ENCODE measurements at regions not wholly inside any gene's neighbourhood (a gene's known extent, or its start where the extent isn't known, plus 50 kb on each side); places are given as distances from the start of the nearest gene placed in this dataset.

- DNase-seq (ENCODE audit: low read depth): no peak
- no peak for TF ChIP-seq CTCF (IDR thresholded peaks at IDR 0.05; ENCODE audit: control insufficient read depth, extremely low read depth, insufficient read depth)
- H3K4me3 ChIP-seq (ENCODE audit: low read depth, low read length): no peak overlapping the region
Observed at GRCh38 chr9:38259519-38260218, 132.8 kb upstream of the ALDH1B1 start.

- TF ChIP-seq CTCF (IDR thresholded peaks at IDR 0.05; ENCODE audit: control insufficient read depth, extremely low read depth, insufficient read depth): no peak
- no peak overlapping the region for H3K4me3 ChIP-seq (ENCODE audit: low read depth, low read length)
- DNase-seq (ENCODE audit: low read depth): no peak
Observed at GRCh38 chr9:38259056-38259455, 133.4 kb upstream of the ALDH1B1 start.

- TF ChIP-seq CTCF (IDR thresholded peaks at IDR 0.05; ENCODE audit: control insufficient read depth, extremely low read depth, insufficient read depth): no peak
- H3K4me3 ChIP-seq (ENCODE audit: low read depth, low read length): no peak overlapping the region
- no peak for DNase-seq (ENCODE audit: low read depth)
Observed at GRCh38 chr9:38257626-38258215, 134.8 kb upstream of the ALDH1B1 start.

- TF ChIP-seq CTCF (IDR thresholded peaks at IDR 0.05; ENCODE audit: control insufficient read depth, extremely low read depth, insufficient read depth): no peak
- H3K4me3 ChIP-seq (ENCODE audit: low read depth, low read length): no peak overlapping the region
- DNase-seq (ENCODE audit: low read depth): no peak
Observed at GRCh38 chr9:38256461-38256860, 136.0 kb upstream of the ALDH1B1 start.

- H3K4me3 ChIP-seq (ENCODE audit: low read depth, low read length): no peak overlapping the region
- no peak for DNase-seq (ENCODE audit: low read depth)
- TF ChIP-seq CTCF (IDR thresholded peaks at IDR 0.05; ENCODE audit: control insufficient read depth, extremely low read depth, insufficient read depth): no peak
Observed at GRCh38 chr9:38255599-38255998, 136.9 kb upstream of the ALDH1B1 start.

- no peak overlapping the region for H3K4me3 ChIP-seq (ENCODE audit: low read depth, low read length)
- DNase-seq (ENCODE audit: low read depth): no peak
- no peak for TF ChIP-seq CTCF (IDR thresholded peaks at IDR 0.05; ENCODE audit: control insufficient read depth, extremely low read depth, insufficient read depth)
Observed at GRCh38 chr9:38254756-38255155, 137.7 kb upstream of the ALDH1B1 start.

- no peak for TF ChIP-seq CTCF (IDR thresholded peaks at IDR 0.05; ENCODE audit: control insufficient read depth, extremely low read depth, insufficient read depth)
- no peak overlapping the region for H3K4me3 ChIP-seq (ENCODE audit: low read depth, low read length)
- no peak for DNase-seq (ENCODE audit: low read depth)
Observed at GRCh38 chr9:38254151-38254550, 138.4 kb upstream of the ALDH1B1 start.

Data from LNCaP clone FGC (cell line).